Calu3 (cell line): ENCODE measurements at regions not wholly inside any gene's neighbourhood (a gene's known extent, or its start where the extent isn't known, plus 50 kb on each side); places are given as distances from the start of the nearest gene placed in this dataset.

Experiments
- BruUV-seq: library from RNA; stranded (reverse); fragments of 400-500 nt; replicated peaks from 2 replicates; lab custom pipeline; 2021; lab: Mats Ljungman, UMichigan
- CTCF ChIA-PET: fragments of 300-600 bp; sonication (Branson Sonifier 250); formaldehyde crosslinking; loops from one replicate; lab custom pipeline; 2022; ENCODE audit warnings: antibody characterized with exemption; lab: Charles Lee
- DNase-seq: peaks from one replicate; pipeline ENCODE4 v3.0.0; 2022
- H3K27ac Mint-ChIP-seq: one replicate; pipeline ENCODE4 v1.8.0; 2022; ENCODE audit warnings: mixed read lengths; ENCODE audit not compliant: unreplicated experiment
- H3K27me3 Mint-ChIP-seq: one replicate; pipeline ENCODE4 v1.8.0; 2022; ENCODE audit warnings: mixed read lengths; ENCODE audit not compliant: unreplicated experiment
- H3K36me3 Mint-ChIP-seq: one replicate; pipeline ENCODE4 v1.8.0; 2022; ENCODE audit warnings: mild to moderate bottlenecking, moderate library complexity, mixed read lengths; ENCODE audit not compliant: insufficient read depth, unreplicated experiment
- H3K4me1 Mint-ChIP-seq: one replicate; pipeline ENCODE4 v1.8.0; 2022; ENCODE audit warnings: mild to moderate bottlenecking, low read depth, mixed read lengths; ENCODE audit not compliant: unreplicated experiment
- H3K4me3 Mint-ChIP-seq: one replicate; pipeline ENCODE4 v1.8.0; 2022; ENCODE audit warnings: mild to moderate bottlenecking, low read depth, moderate library complexity, mixed read lengths; ENCODE audit not compliant: unreplicated experiment
- H3K9me3 Mint-ChIP-seq: one replicate; pipeline ENCODE4 v1.8.0; 2022; ENCODE audit warnings: low read depth, mixed read lengths; ENCODE audit not compliant: unreplicated experiment
- intact Hi-C: fragments of 100-400 bp; cut with micrococcal nuclease; formaldehyde crosslinking; loops from one replicate; pipeline ENCODE4 v1.10.0; 2022; ENCODE audit not compliant: unreplicated experiment
- TF ChIP-seq, protein P1 (sequence below): fragments of 200-600 bp; IDR thresholded peaks from one replicate; pipeline ENCODE4 v1.8.0; 2022; ENCODE audit warnings: antibody characterized with exemption; ENCODE audit not compliant: unreplicated experiment

DNA sequence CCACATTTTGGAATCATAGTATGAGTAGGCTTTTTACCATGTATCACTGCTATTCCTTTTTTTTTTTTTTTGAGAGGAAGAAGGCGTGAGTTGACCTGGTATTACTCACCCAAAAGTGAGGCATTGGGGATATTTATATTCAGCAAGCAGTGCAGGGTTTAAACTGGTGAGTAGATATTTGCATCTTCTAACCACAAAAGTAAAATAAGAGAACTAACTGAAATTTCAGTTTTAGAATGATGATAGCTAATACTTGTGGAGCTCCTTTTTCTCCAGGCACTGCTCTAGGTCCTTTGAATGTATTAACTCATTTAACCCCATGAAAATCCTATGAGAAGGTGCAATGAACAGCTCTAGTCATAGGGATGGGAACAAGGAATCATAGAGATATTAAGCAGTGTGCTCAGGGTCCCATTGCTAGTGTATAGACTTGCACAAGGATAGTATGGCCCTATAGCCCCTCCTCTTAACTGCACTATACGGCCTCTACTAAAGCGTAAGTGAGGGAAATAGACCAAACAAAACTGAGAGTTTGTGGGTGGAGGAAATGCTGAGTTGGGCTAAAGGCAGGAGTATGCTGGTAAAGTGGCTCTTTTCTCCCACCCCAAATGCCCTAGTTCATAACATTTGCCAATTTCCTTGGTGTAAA lies 104.3 kb upstream of the MAX start:
- DNase-seq: no peak
- Mint-ChIP-seq H3K27me3 (no peaks in the 10 kb centered on the region), H3K4me3 (no peak overlapping the region), H3K27ac (no peak overlapping the region), H3K9me3 (no peaks in the 10 kb centered on the region), H3K36me3 (no peaks in the 10 kb centered on the region), H3K4me1 (peaks cover 14% of the 10 kb centered on the region)
- TF ChIP-seq, protein P1, sequence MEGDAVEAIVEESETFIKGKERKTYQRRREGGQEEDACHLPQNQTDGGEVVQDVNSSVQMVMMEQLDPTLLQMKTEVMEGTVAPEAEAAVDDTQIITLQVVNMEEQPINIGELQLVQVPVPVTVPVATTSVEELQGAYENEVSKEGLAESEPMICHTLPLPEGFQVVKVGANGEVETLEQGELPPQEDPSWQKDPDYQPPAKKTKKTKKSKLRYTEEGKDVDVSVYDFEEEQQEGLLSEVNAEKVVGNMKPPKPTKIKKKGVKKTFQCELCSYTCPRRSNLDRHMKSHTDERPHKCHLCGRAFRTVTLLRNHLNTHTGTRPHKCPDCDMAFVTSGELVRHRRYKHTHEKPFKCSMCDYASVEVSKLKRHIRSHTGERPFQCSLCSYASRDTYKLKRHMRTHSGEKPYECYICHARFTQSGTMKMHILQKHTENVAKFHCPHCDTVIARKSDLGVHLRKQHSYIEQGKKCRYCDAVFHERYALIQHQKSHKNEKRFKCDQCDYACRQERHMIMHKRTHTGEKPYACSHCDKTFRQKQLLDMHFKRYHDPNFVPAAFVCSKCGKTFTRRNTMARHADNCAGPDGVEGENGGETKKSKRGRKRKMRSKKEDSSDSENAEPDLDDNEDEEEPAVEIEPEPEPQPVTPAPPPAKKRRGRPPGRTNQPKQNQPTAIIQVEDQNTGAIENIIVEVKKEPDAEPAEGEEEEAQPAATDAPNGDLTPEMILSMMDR: no peak
- intact Hi-C loops: no loop called here
- no TSS peak for BruUV-seq
- CTCF ChIA-PET: no interaction called here

DNA sequence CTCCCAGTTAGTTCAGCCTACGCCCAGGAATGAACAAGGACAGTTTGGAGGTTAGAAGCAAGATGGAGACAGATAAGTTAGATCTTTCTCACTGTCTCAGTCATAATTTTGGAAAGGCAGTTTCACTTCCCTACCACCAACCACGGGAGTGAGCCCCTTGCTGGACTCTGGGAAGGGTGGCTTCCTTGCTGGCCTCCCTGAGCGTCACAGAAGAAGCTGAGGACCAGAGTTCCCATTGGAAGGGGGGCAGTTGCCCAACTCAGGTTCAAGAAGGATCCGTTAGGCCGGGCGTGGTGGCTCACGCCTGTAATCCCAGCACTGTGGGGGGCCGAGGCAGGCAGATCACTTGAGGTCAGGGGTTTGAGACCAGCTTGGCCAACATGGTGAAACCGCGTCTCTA lies 106.2 kb upstream of the MAX start:
- Mint-ChIP-seq H3K4me1 (peaks cover 17% of the 10 kb centered on the region), H3K27ac (peak overlapping the region; percentile 45), H3K27me3 (no peaks in the 10 kb centered on the region), H3K4me3 (no peak overlapping the region), H3K9me3 (no peaks in the 10 kb centered on the region), H3K36me3 (no peaks in the 10 kb centered on the region)
- no peak for DNase-seq
- intact Hi-C loops: no loop called here
- TF ChIP-seq, protein P1: no peak
- CTCF ChIA-PET: no interaction called here
- no TSS peak for BruUV-seq

DNA sequence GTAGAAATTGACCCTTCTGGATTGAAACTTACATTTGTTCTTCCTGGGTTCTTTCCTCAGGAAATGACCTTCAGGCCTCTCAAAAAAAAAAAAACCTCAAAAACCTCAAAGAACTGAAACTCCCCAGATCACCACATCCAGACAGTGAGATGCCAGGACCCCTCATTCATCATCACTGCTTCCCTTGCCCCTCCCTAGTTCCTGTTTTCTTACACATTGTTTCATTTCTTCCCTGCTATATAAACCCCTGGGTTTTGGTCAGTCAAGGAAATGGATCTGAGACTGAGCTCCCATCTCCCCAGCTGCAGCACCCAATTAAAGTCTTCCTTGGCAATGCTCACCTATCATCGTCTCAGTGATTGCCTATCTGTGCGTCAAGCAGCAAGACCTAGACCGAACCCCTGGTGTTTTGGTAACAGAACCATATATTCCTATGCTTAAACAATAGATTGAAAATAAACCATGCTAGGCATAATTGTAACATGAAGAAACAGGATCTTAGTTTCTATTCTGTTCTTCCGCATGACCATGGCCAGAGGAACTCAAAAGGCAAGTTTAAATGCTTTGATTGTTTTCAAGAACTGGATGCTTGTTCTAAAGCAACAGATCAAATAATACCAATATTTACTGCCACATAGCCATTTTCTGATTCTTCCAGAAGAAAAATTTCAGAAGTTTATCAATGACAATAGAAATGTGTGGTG lies 108.0 kb upstream of the MAX start:
- TF ChIP-seq, protein P1: no peak
- Mint-ChIP-seq H3K4me3 (no peak overlapping the region), H3K4me1 (peaks cover 33% of the 10 kb centered on the region), H3K27me3 (no peaks in the 10 kb centered on the region), H3K27ac (peak overlapping the region; percentile 64), H3K36me3 (no peaks in the 10 kb centered on the region), H3K9me3 (no peaks in the 10 kb centered on the region)
- intact Hi-C loops: no loop called here
- DNase-seq: no peak
- CTCF ChIA-PET: interaction anchor here (1.2 kb wide), 1 partner anchor 91 kb away, joined by 6 read pairs; no protein-coding TSS in a partner anchor
- BruUV-seq: no TSS peak

DNA sequence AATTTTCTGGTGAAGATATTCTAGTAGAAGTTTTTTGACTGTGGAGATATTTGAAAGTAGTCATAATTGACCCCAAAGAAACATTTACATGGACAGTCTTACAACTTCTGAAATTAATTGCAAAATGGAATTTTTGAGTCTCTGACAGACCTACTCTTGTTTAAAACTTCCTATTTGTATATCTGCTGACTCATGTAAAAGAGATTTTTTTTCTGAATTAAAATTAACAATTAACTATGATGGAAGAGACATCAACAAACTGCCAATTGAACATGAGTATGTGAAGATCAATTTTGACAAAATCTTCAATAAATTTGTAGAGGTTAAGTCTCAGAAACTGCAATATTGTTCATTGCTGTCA lies 108.5 kb upstream of the MAX start:
- Mint-ChIP-seq H3K36me3 (no peaks in the 10 kb centered on the region), H3K27me3 (no peaks in the 10 kb centered on the region), H3K27ac (peak overlapping the region; percentile 64), H3K4me1 (peaks cover 33% of the 10 kb centered on the region), H3K9me3 (no peaks in the 10 kb centered on the region), H3K4me3 (no peak overlapping the region)
- no TSS peak for BruUV-seq
- intact Hi-C loops: no loop called here
- CTCF ChIA-PET: interaction anchor here (0.6 to 1.2 kb wide), 4 partner anchors 10 to 289 kb away, joined by 4 to 6 read pairs (median 5); no protein-coding TSS in a partner anchor
- TF ChIP-seq, protein P1: no peak
- DNase-seq: no peak
